Astrocyte of the spinal cord (primary cell): ENCODE measurements at regions not wholly inside any gene's neighbourhood (a gene's known extent, or its start where the extent isn't known, plus 50 kb on each side); places are given as distances from the start of the nearest gene placed in this dataset.

Experiments
- DNase-seq: peaks from one replicate; pipeline ENCODE4 v3.0.0; 2011; ENCODE audit warnings: low read depth, low spot score
- H3K4me3 ChIP-seq: 2 replicates; pipeline ENCODE4 v1.5.1; 2011; ENCODE audit warnings: low read depth, mild to moderate bottlenecking, low read length, moderate library complexity
- CTCF ChIP-seq: IDR thresholded peaks from 2 replicates; pipeline ENCODE4 v1.5.1; 2012; ENCODE audit warnings: low read depth, mild to moderate bottlenecking, low read length, inconsistent platforms
- in situ Hi-C: cut with HindIII; loops from 2 replicates; pipeline ENCODE4 v1.10.0; 2017; ENCODE audit warnings: low sequenced_read_pairs

DNA sequence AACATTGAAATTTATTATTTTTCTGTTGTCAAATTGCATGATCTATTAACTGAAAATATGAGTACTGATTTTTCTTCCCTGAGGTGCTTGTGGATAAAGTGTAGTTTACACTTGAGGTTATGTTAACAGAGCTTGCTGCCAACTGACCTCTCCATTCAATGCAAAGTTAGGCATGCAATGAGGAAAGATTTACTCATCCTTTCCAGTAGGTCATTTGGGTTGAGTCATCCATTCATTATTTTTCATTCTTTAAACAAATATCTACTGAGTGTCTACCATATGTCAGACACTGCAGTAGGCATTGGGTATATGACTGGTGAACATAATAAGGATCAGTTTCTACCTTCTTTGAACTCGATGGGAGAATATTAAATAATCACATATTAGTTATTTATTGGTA lies 604.1 kb downstream of the EDEM1 start:
- in situ Hi-C loops: no loop called here
- H3K4me3 ChIP-seq: no peak overlapping the region
- peak; percentile 82 for DNase-seq
- TF ChIP-seq CTCF: no peak

- in situ Hi-C loops: no loop called here
- DNase-seq: no peak
- no peak for TF ChIP-seq CTCF
- H3K4me3 ChIP-seq: no peak overlapping the region
Observed at GRCh38 chr3:5796541-5796940, 609.0 kb downstream of the EDEM1 start.

GRCh38 chr3:5798809-5799208 lies 611.3 kb downstream of the EDEM1 start:
- no peak for TF ChIP-seq CTCF
- in situ Hi-C loops: no loop called here
- H3K4me3 ChIP-seq: no peak overlapping the region
- peak; percentile 78 for DNase-seq

GRCh38 chr3:5799398-5799797 lies 611.9 kb downstream of the EDEM1 start:
- H3K4me3 ChIP-seq: no peak overlapping the region
- TF ChIP-seq CTCF: peak; percentile 22
- DNase-seq: no peak
- in situ Hi-C loops: no loop called here

DNA sequence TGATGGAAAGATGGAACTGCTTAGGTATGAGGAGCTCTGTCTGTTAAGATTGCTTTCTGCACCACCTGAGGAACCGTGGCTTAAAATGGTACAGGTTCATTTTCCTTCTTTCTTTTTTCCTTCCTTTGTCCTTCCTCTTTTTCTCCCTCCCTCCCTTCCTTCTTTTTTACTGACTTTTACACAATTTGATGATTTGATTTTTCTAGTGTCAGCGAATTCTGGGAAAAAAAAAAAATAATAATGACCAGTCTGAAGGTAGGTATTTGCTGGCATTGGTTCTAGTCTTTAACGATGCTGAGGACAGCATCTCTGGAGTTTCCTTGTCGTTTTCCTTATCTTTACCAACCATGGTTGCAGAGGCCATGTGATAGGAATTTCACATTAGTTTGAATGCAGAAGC lies 613.5 kb downstream of the EDEM1 start:
- H3K4me3 ChIP-seq: no peak overlapping the region
- DNase-seq: no peak
- in situ Hi-C loops: no loop called here
- TF ChIP-seq CTCF: no peak

DNA sequence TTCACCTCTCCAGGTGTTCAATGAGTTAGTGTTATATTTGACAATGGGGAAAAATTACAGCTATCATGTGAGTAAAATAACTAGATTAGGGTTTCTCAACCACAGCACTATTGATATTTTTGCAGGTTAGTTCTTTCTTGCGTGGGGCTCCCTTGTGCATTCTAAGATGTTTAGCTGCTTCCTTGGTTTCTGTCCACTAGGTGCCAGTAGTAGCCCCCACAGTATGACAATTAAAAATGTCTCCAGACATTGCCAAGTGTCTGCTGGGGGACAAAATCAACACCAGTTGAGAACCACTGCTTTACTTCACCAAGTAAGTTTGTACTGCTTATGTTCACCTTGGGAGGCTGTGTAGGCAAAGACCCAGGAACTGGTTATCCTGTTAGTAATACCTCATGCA lies 618.7 kb downstream of the EDEM1 start:
- peak; percentile 20 for DNase-seq
- peak; percentile 43 for TF ChIP-seq CTCF
- in situ Hi-C loops: no loop called here
- H3K4me3 ChIP-seq: no peak overlapping the region

GRCh38 chr3:5809586-5810246 lies 622.2 kb downstream of the EDEM1 start:
- no peak for TF ChIP-seq CTCF
- in situ Hi-C loops: no loop called here
- DNase-seq: no peak
- H3K4me3 ChIP-seq: no peak overlapping the region
